ENCODE measurements at regions not wholly inside any gene's neighbourhood (a gene's known extent, or its start where the extent isn't known, plus 50 kb on each side); places are given as distances from the start of the nearest gene placed in this dataset.

DNA sequence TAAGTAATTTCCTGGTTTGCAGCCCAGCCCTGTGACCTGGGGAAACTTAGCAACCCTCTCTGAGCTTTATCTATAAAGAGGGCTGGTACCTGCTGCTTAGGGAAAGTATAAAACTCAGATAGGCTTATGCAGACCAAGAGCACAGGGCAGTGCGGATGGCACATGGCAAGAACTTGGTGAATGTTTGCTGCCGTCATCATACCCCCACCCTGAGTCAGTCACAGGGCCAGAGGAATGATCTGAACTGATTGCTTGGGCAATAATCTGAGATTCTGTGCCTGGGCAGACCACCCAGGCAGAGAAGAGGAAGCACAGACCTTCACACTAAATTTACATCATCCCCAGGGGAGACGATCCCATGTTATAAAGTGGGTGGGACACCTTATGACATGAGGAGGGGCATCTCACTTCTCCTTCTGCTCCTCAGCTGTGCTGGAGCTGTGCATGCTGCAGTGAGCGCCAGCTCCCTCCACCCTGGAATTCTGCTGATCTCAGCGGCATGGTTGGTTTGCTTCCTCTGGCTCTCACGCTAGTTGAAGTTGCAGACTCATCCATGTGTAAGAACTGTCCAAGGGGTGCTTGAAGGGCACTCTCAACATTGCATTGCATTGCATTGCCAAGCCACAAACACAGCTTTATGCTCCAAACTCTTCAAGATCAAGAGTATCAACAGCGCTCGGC lies 197.1 kb downstream of the AJAP1 start:
- TF ChIP-seq SIN3A (IDR thresholded peaks at IDR 0.05; ENCODE audit: borderline replicate concordance, insufficient read depth, low read length) (no peak), FOXP2 (optimal IDR thresholded peaks at IDR 0.05; ENCODE audit: borderline replicate concordance, extremely low read depth, extremely low read length, insufficient read depth) (no peak), POLR2AphosphoS5 (IDR thresholded peaks at IDR 0.05; ENCODE audit: low read depth, low read length) (no peak), TAF1 (IDR thresholded peaks at IDR 0.05; ENCODE audit: borderline replicate concordance, insufficient read depth, low read length) (no peak)
- TF ChIP-seq, protein P1, sequence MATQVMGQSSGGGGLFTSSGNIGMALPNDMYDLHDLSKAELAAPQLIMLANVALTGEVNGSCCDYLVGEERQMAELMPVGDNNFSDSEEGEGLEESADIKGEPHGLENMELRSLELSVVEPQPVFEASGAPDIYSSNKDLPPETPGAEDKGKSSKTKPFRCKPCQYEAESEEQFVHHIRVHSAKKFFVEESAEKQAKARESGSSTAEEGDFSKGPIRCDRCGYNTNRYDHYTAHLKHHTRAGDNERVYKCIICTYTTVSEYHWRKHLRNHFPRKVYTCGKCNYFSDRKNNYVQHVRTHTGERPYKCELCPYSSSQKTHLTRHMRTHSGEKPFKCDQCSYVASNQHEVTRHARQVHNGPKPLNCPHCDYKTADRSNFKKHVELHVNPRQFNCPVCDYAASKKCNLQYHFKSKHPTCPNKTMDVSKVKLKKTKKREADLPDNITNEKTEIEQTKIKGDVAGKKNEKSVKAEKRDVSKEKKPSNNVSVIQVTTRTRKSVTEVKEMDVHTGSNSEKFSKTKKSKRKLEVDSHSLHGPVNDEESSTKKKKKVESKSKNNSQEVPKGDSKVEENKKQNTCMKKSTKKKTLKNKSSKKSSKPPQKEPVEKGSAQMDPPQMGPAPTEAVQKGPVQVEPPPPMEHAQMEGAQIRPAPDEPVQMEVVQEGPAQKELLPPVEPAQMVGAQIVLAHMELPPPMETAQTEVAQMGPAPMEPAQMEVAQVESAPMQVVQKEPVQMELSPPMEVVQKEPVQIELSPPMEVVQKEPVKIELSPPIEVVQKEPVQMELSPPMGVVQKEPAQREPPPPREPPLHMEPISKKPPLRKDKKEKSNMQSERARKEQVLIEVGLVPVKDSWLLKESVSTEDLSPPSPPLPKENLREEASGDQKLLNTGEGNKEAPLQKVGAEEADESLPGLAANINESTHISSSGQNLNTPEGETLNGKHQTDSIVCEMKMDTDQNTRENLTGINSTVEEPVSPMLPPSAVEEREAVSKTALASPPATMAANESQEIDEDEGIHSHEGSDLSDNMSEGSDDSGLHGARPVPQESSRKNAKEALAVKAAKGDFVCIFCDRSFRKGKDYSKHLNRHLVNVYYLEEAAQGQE (IDR thresholded peaks at IDR 0.05; ENCODE audit: insufficient read depth in 1 of 2, low read depth in 2 of 2, low read length in 2 of 2) = no peak

DNA sequence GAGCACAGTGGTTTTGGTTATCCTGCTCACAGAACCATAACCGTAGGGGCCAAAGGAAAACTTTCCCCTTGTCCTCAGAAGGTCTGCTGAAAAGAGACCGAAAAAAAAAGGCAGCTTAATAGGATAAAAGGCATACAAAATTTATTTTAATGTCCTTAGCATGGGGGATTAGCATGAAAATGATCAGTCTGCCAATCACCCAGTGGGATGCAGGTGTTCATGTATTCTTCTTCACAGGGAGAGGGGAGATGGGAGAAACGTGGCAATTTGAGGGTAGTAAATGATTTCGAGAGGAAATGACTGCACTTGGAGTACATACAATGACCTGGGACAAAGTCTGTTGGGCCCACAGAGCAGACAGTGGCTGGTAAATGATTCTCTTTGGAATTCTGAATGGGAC lies 194.0 kb downstream of the AJAP1 start:
- TF ChIP-seq SIN3A (IDR thresholded peaks at IDR 0.05; ENCODE audit: borderline replicate concordance, insufficient read depth, low read length) (no peak), TAF1 (IDR thresholded peaks at IDR 0.05; ENCODE audit: borderline replicate concordance, insufficient read depth, low read length) (no peak), POLR2AphosphoS5 (IDR thresholded peaks at IDR 0.05; ENCODE audit: low read depth, low read length) (no peak), FOXP2 (optimal IDR thresholded peaks at IDR 0.05; ENCODE audit: borderline replicate concordance, extremely low read depth, extremely low read length, insufficient read depth) (no peak)
- TF ChIP-seq, protein P1 (IDR thresholded peaks at IDR 0.05; ENCODE audit: insufficient read depth in 1 of 2, low read depth in 2 of 2, low read length in 2 of 2) = no peak

DNA sequence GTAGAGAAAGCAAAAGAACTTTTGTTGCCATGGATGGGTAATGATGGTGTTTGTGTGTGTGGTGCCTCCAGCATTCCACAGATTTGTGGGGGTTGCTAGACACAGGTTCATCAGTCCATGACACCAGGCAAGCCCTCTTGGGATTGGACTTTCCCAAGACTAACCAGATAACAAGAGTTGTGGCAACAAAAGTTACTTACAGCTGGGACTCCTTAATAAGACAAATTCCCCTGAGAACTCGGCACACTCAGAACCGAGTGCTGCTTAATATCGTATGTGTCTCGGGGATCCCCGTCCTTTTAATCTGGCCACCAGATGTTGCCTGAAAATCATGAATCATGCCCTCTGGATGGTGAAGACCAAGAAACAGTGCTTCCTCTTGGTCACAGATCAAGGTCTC lies 193.3 kb downstream of the AJAP1 start:
- TF ChIP-seq, protein P1 (IDR thresholded peaks at IDR 0.05; ENCODE audit: insufficient read depth in 1 of 2, low read depth in 2 of 2, low read length in 2 of 2) = no peak
- TF ChIP-seq TAF1 (IDR thresholded peaks at IDR 0.05; ENCODE audit: borderline replicate concordance, insufficient read depth, low read length) (no peak), FOXP2 (optimal IDR thresholded peaks at IDR 0.05; ENCODE audit: borderline replicate concordance, extremely low read depth, extremely low read length, insufficient read depth) (no peak), SIN3A (IDR thresholded peaks at IDR 0.05; ENCODE audit: borderline replicate concordance, insufficient read depth, low read length) (no peak), POLR2AphosphoS5 (IDR thresholded peaks at IDR 0.05; ENCODE audit: low read depth, low read length) (no peak)

All from PFSK-1 (cell line).